ENCODE measurements at regions not wholly inside any gene's neighbourhood (a gene's known extent, or its start where the extent isn't known, plus 50 kb on each side); places are given as distances from the start of the nearest gene placed in this dataset.
A peak's percentile ranks its signal among the peaks of the same experiment; 100 is the strongest.
"Not testable (repeated sequence)": the region's sequence is repeated elsewhere in the genome, so short reads cannot be mapped to it uniquely, and the experiment has no call there.

GRCh38 chr5:123943151-123943550, 431.2 kb downstream of the CSNK1G3 start:
- Histone ChIP-seq H3K9me3 (no peaks in the 10 kb centered on the region), H3K27me3 (no peaks in the 10 kb centered on the region), H3K4me3 (replicated peaks in 1 of 3) (no peak overlapping the region), H3K4me1 (no peaks in the 10 kb centered on the region), H3K36me3 (no peaks in the 10 kb centered on the region), H3K27ac (no peak overlapping the region)
- TF ChIP-seq POLR2A (IDR thresholded peaks at IDR 0.05) (no peak), CTCF (IDR thresholded peaks at IDR 0.05) (no peak)
- intact Hi-C loops (cut with DNase I) = no loop called here
- DNase-seq = no peak

- no peak for TF ChIP-seq CTCF (IDR thresholded peaks at IDR 0.05)
- no peak for TF ChIP-seq POLR2A (IDR thresholded peaks at IDR 0.05)
- H3K27ac ChIP-seq = no peak overlapping the region
- no peaks in the 10 kb centered on the region for H3K36me3 ChIP-seq
- intact Hi-C loops (cut with DNase I) = no loop called here
- H3K9me3 ChIP-seq = no peaks in the 10 kb centered on the region
- DNase-seq = no peak
- H3K27me3 ChIP-seq = no peaks in the 10 kb centered on the region
- no peaks in the 10 kb centered on the region for H3K4me1 ChIP-seq
- H3K4me3 ChIP-seq (replicated peaks in 1 of 3) = no peak overlapping the region
Observed at GRCh38 chr5:123940416-123940815, 428.4 kb downstream of the CSNK1G3 start.

GRCh38 chr5:123937230-123937629, 425.3 kb downstream of the CSNK1G3 start:
- 76 to 82% methylated on average over 6 of the region's 6 CpGs for WGBS, 2 donors
- Histone ChIP-seq H3K36me3 (no peaks in the 10 kb centered on the region), H3K4me3 (replicated peaks in 1 of 3) (no peak overlapping the region), H3K27ac (no peak overlapping the region), H3K27me3 (no peaks in the 10 kb centered on the region), H3K9me3 (no peaks in the 10 kb centered on the region), H3K4me1 (no peaks in the 10 kb centered on the region)
- TF ChIP-seq CTCF (IDR thresholded peaks at IDR 0.05) (peak in 4 of 6 experiments; percentile 10 to 39 (median 28)), POLR2A (IDR thresholded peaks at IDR 0.05) (no peak)
- DNase-seq = peak in 1 of 2 donors; percentile 3
- intact Hi-C loops (cut with DNase I) = no loop called here

GRCh38 chr5:123936548-123936947, 424.6 kb downstream of the CSNK1G3 start:
- no peak overlapping the region for H3K27ac ChIP-seq
- 94 to 100% methylated on average over 4 of the region's 4 CpGs for WGBS, 2 donors
- intact Hi-C loops (cut with DNase I) = no loop called here
- H3K36me3 ChIP-seq = no peaks in the 10 kb centered on the region
- H3K4me3 ChIP-seq (replicated peaks in 1 of 3) = no peak overlapping the region
- no peak for DNase-seq
- H3K9me3 ChIP-seq = no peaks in the 10 kb centered on the region
- no peak for TF ChIP-seq POLR2A (IDR thresholded peaks at IDR 0.05)
- no peak for TF ChIP-seq CTCF (IDR thresholded peaks at IDR 0.05)
- H3K27me3 ChIP-seq = no peaks in the 10 kb centered on the region
- no peaks in the 10 kb centered on the region for H3K4me1 ChIP-seq

- H3K36me3 ChIP-seq; DNase-seq; H3K4me3 ChIP-seq (replicated peaks in 1 of 3); H3K27me3 ChIP-seq; H3K9me3 ChIP-seq; H3K4me1 ChIP-seq; intact Hi-C loops (cut with DNase I); H3K27ac ChIP-seq: not testable (repeated sequence)
- 51 to 79% methylated on average over 7 of the region's 7 CpGs for WGBS, 2 donors
Observed at GRCh38 chr5:123933812-123934211, 421.8 kb downstream of the CSNK1G3 start.

GRCh38 chr5:123929055-123929474, 417.1 kb downstream of the CSNK1G3 start:
- WGBS, 2 donors = 90 to 95% methylated on average over 1 of the region's 1 CpG

More at GRCh38 chr5:123929055-123929474, 417.1 kb downstream of the CSNK1G3 start:
- Histone ChIP-seq H3K27me3 (no peaks in the 10 kb centered on the region), H3K27ac (no peak overlapping the region), H3K4me3 (replicated peaks in 1 of 3) (no peak overlapping the region), H3K36me3 (no peaks in the 10 kb centered on the region), H3K4me1 (no peaks in the 10 kb centered on the region), H3K9me3 (no peaks in the 10 kb centered on the region)
- DNase-seq = no peak
- TF ChIP-seq CTCF (IDR thresholded peaks at IDR 0.05) (no peak), POLR2A (IDR thresholded peaks at IDR 0.05) (no peak)
- intact Hi-C loops (cut with DNase I) = no loop called here

Measured in thyroid gland (tissue), 4 donors.